ENCODE measurements at regions not wholly inside any gene's neighbourhood (a gene's known extent, or its start where the extent isn't known, plus 50 kb on each side); places are given as distances from the start of the nearest gene placed in this dataset.

GRCh38 chr10:47231414-47231813 lies 68.6 kb upstream of the GDF10 start:
- 49% methylated on average over 2 of the region's 2 CpGs for WGBS
- Histone ChIP-seq H3K4me1 (peaks cover 8% of the 10 kb centered on the region), H3K4me3 (no peak overlapping the region), H3K27ac (no peak overlapping the region), H3K36me3 (no peaks in the 10 kb centered on the region), H3K9me3 (no peaks in the 10 kb centered on the region), H3K27me3 (no peaks in the 10 kb centered on the region)
- no peak for DNase-seq (ENCODE audit: low spot score in 2 of 2)
- TF ChIP-seq POLR2A (IDR thresholded peaks at IDR 0.05) (no peak), CTCF (IDR thresholded peaks at IDR 0.05) (no peak), EP300 (IDR thresholded peaks at IDR 0.05) (no peak), POLR2AphosphoS5 (IDR thresholded peaks at IDR 0.05) (no peak)

GRCh38 chr10:47233631-47234030 lies 66.4 kb upstream of the GDF10 start:
- Histone ChIP-seq H3K27ac (no peak overlapping the region), H3K36me3 (no peaks in the 10 kb centered on the region), H3K27me3 (no peaks in the 10 kb centered on the region), H3K4me1 (peaks cover 8% of the 10 kb centered on the region), H3K4me3 (no peak overlapping the region), H3K9me3 (no peaks in the 10 kb centered on the region)
- no peak for DNase-seq (ENCODE audit: low spot score in 2 of 2)
- TF ChIP-seq EP300 (IDR thresholded peaks at IDR 0.05), result no peak
- no peak for TF ChIP-seq POLR2A (IDR thresholded peaks at IDR 0.05)
- no peak for TF ChIP-seq CTCF (IDR thresholded peaks at IDR 0.05)
- no peak for TF ChIP-seq POLR2AphosphoS5 (IDR thresholded peaks at IDR 0.05)

GRCh38 chr10:47235484-47235883 lies 64.5 kb upstream of the GDF10 start:
- Histone ChIP-seq H3K36me3 (no peaks in the 10 kb centered on the region), H3K27me3 (no peaks in the 10 kb centered on the region), H3K9me3 (no peaks in the 10 kb centered on the region), H3K4me1 (peaks cover 4% of the 10 kb centered on the region), H3K4me3 (no peak overlapping the region), H3K27ac (no peak overlapping the region)
- 48% methylated on average over 1 of the region's 1 CpG for WGBS
- TF ChIP-seq POLR2AphosphoS5 (IDR thresholded peaks at IDR 0.05), result no peak
- no peak for TF ChIP-seq CTCF (IDR thresholded peaks at IDR 0.05)
- no peak for TF ChIP-seq POLR2A (IDR thresholded peaks at IDR 0.05)
- TF ChIP-seq EP300 (IDR thresholded peaks at IDR 0.05), result no peak
- DNase-seq (ENCODE audit: low spot score in 2 of 2), result no peak

GRCh38 chr10:47237316-47238260 lies 62.4 kb upstream of the GDF10 start:
- TF ChIP-seq POLR2AphosphoS5 (IDR thresholded peaks at IDR 0.05) (no peak), POLR2A (IDR thresholded peaks at IDR 0.05) (no peak), EP300 (IDR thresholded peaks at IDR 0.05) (no peak), CTCF (IDR thresholded peaks at IDR 0.05) (no peak)
- DNase-seq (ENCODE audit: low spot score in 2 of 2), result no peak

GRCh38 chr10:47238331-47239095 lies 61.5 kb upstream of the GDF10 start:
- Histone ChIP-seq H3K4me1 (peaks cover 7% of the 10 kb centered on the region), H3K27me3 (no peaks in the 10 kb centered on the region), H3K27ac (no peak overlapping the region), H3K9me3 (no peaks in the 10 kb centered on the region), H3K4me3 (no peak overlapping the region), H3K36me3 (no peaks in the 10 kb centered on the region)
- 93% methylated on average over 7 of the region's 7 CpGs for WGBS
- DNase-seq (ENCODE audit: low spot score in 2 of 2), result no peak
- no peak for TF ChIP-seq EP300 (IDR thresholded peaks at IDR 0.05)
- no peak for TF ChIP-seq POLR2AphosphoS5 (IDR thresholded peaks at IDR 0.05)
- no peak for TF ChIP-seq POLR2A (IDR thresholded peaks at IDR 0.05)

More at GRCh38 chr10:47237316-47238260, 62.4 kb upstream of the GDF10 start:
- H3K36me3 ChIP-seq, result no peaks in the 10 kb centered on the region
- 95% methylated on average over 9 of the region's 10 CpGs for WGBS
- no peaks in the 10 kb centered on the region for H3K9me3 ChIP-seq
- no peak overlapping the region for H3K4me3 ChIP-seq
- H3K4me1 ChIP-seq, result peaks cover 7% of the 10 kb centered on the region
- H3K27me3 ChIP-seq, result no peaks in the 10 kb centered on the region
- H3K27ac ChIP-seq, result no peak overlapping the region
